Panc1 (cell line): ENCODE measurements at regions not wholly inside any gene's neighbourhood (a gene's known extent, or its start where the extent isn't known, plus 50 kb on each side); places are given as distances from the start of the nearest gene placed in this dataset.

ENCODE experiments used
- ATAC-seq: fragments of 200-7000 bp; cut with Tn5 transposase; 2 replicates; pipeline ENCODE4 v1.9.1; 2020; ENCODE audit warnings: mild to moderate bottlenecking, moderate library complexity
- BruUV-seq: library from RNA; stranded (reverse); fragments of 400-500 nt; replicated peaks from 2 replicates; lab custom pipeline; 2021; lab: Mats Ljungman, UMichigan
- CTCF ChIA-PET: fragments of 300-600 bp; sonication (Branson Sonifier 250); formaldehyde crosslinking; loops from one replicate; lab custom pipeline; 2022; ENCODE audit warnings: antibody characterized with exemption; lab: Charles Lee
- POLR2A ChIA-PET: fragments of 300-600 bp; sonication (Branson Sonifier 250); formaldehyde crosslinking; loops from one replicate; lab custom pipeline; 2022; ENCODE audit warnings: antibody characterized with exemption; lab: Charles Lee
- DNase-seq: peaks from one replicate; pipeline ENCODE4 v3.0.0-alpha.2; 2010; ENCODE audit warnings: low read depth, low spot score
- H3K27ac ChIP-seq: 2 replicates; pipeline ENCODE4 v1.5.1; 2011; ENCODE audit warnings: mild to moderate bottlenecking, low read length, inconsistent platforms
- H3K27me3 ChIP-seq: fragments of 200-500 bp; sonication (Bioruptor generic); 2 replicates; pipeline ENCODE4 v1.6.0; 2014; ENCODE audit warnings: low read length, inconsistent platforms; ENCODE audit not compliant: control insufficient read depth, insufficient read depth
- H3K36me3 ChIP-seq: fragments of 200-500 bp; sonication (Bioruptor generic); 2 replicates; pipeline ENCODE4 v1.5.1; 2014; ENCODE audit warnings: inconsistent platforms, mild to moderate bottlenecking, low read length, moderate library complexity; ENCODE audit not compliant: control insufficient read depth, insufficient read depth
- H3K4me1 ChIP-seq: 2 replicates; pipeline ENCODE4 v1.5.1; 2011; ENCODE audit warnings: inconsistent platforms, mild to moderate bottlenecking, low read length, moderate library complexity; ENCODE audit not compliant: control insufficient read depth, insufficient read depth
- H3K4me3 ChIP-seq, 2 experiments: 2 replicates each; pipeline ENCODE4 v1.5.1; 2011 to 2012; ENCODE audit warnings: low read depth in 2 of 2, low read length in 2 of 2, mild to moderate bottlenecking in 2 of 2, inconsistent platforms in 1 of 2, moderate library complexity in 1 of 2
- H3K9me3 ChIP-seq: fragments of 200-500 bp; sonication (Bioruptor generic); 2 replicates; pipeline ENCODE4 v1.5.1; 2014; ENCODE audit warnings: low read depth, mild to moderate bottlenecking, inconsistent platforms, low read length, moderate library complexity; ENCODE audit not compliant: control insufficient read depth, insufficient read depth
- CTCF ChIP-seq: fragments of 450-650 bp; IDR thresholded peaks from 2 replicates; pipeline ENCODE4 v1.5.1; 2017; ENCODE audit warnings: mild to moderate bottlenecking
- POLR2AphosphoS5 ChIP-seq: IDR thresholded peaks from 2 replicates; pipeline ENCODE4 v1.6.1; 2012; ENCODE audit warnings: mild to moderate bottlenecking, low read depth, low read length, moderate library complexity
- REST ChIP-seq, 2 experiments: IDR thresholded peaks; 2 replicates each; pipeline ENCODE4 v1.6.1; 2011 to 2012; ENCODE audit warnings: low read depth in 2 of 2, control low read depth in 1 of 2, low read length in 1 of 2, mild to moderate bottlenecking in 1 of 2, moderate library complexity in 1 of 2; ENCODE audit not compliant: insufficient read depth in 1 of 2
- SIN3A ChIP-seq: IDR thresholded peaks from 2 replicates; pipeline ENCODE4 v1.6.1; 2012; ENCODE audit warnings: low read depth, mild to moderate bottlenecking, low read length, moderate library complexity, borderline replicate concordance; ENCODE audit not compliant: insufficient read depth
- TCF7L2 ChIP-seq: IDR thresholded peaks from 2 replicates; pipeline ENCODE4 v1.6.1; 2011; ENCODE audit warnings: mild to moderate bottlenecking, low read depth, low read length, inconsistent platforms
- in situ Hi-C: cut with HindIII; loops from 2 replicates; pipeline ENCODE4 v1.10.0; 2016; ENCODE audit warnings: low sequenced_read_pairs, low pct_unique_long_range_greater_than_20kb
- intact Hi-C: fragments of 100-400 bp; cut with micrococcal nuclease; formaldehyde crosslinking; loops from one replicate; pipeline ENCODE4 v1.10.0; 2022; ENCODE audit not compliant: unreplicated experiment

- ATAC-seq (no peak), DNase-seq (no peak)
- ChIA-PET CTCF (no interaction called here), POLR2A (no interaction called here)
- no peak overlapping the region for H3K4me3 ChIP-seq
- in situ Hi-C loops (no loop called here), intact Hi-C loops (no loop called here)
- no peaks in the 10 kb centered on the region for H3K36me3 ChIP-seq
- TF ChIP-seq REST (IDR thresholded peaks at IDR 0.05; ENCODE audit: insufficient read depth in 1 of 2, low read depth in 2 of 2, low read length in 1 of 2) (no peak), TCF7L2 (no peak), POLR2AphosphoS5 (no peak), CTCF (no peak), SIN3A (no peak)
- no TSS peak for BruUV-seq
- no peaks in the 10 kb centered on the region for H3K27me3 ChIP-seq
- no peaks in the 10 kb centered on the region for H3K4me1 ChIP-seq
- H3K27ac ChIP-seq: no peak overlapping the region
- H3K9me3 ChIP-seq: no peaks in the 10 kb centered on the region
These were observed 54.1 kb downstream of the GADD45G start for GRCh38 chr9:89658931-89659330.

- CTCF ChIA-PET: no interaction called here
- no peaks in the 10 kb centered on the region for H3K27me3 ChIP-seq
- ATAC-seq (no peak), DNase-seq (no peak)
- TF ChIP-seq TCF7L2 (no peak), REST (IDR thresholded peaks at IDR 0.05; ENCODE audit: insufficient read depth in 1 of 2, low read depth in 2 of 2, low read length in 1 of 2) (no peak), CTCF (no peak), POLR2AphosphoS5 (no peak), SIN3A (no peak)
- H3K27ac ChIP-seq: no peak overlapping the region
- POLR2A ChIA-PET: no interaction called here
- no peaks in the 10 kb centered on the region for H3K9me3 ChIP-seq
- no peaks in the 10 kb centered on the region for H3K36me3 ChIP-seq
- no peak overlapping the region for H3K4me3 ChIP-seq
- no TSS peak for BruUV-seq
- in situ Hi-C loops (no loop called here), intact Hi-C loops (no loop called here)
- H3K4me1 ChIP-seq: no peaks in the 10 kb centered on the region
These were observed 54.7 kb downstream of the GADD45G start for GRCh38 chr9:89659473-89659872.
